Parathyroid adenoma (tissue), 2 donors: ENCODE measurements at regions not wholly inside any gene's neighbourhood (a gene's known extent, or its start where the extent isn't known, plus 50 kb on each side); places are given as distances from the start of the nearest gene placed in this dataset.

Experiments used
- H2AFZ ChIP-seq: fragments of 300-600 bp; sonication (generic); one replicate; pipeline ENCODE4 v1.7.0; 2017; ENCODE audit warnings: antibody characterized with exemption, mild to moderate bottlenecking
- H3K27ac ChIP-seq: fragments of 300-600 bp; sonication (generic); one replicate; pipeline ENCODE4 v1.7.0; 2017
- H3K27me3 ChIP-seq: fragments of 300-600 bp; sonication (generic); one replicate; pipeline ENCODE4 v1.7.0; 2017; ENCODE audit warnings: low read length; ENCODE audit not compliant: control insufficient read depth, insufficient read depth
- H3K36me3 ChIP-seq: fragments of 300-600 bp; sonication (generic); one replicate; pipeline ENCODE4 v1.7.0; 2017; ENCODE audit warnings: low read length; ENCODE audit not compliant: control insufficient read depth, insufficient read depth
- H3K4me1 ChIP-seq: fragments of 300-600 bp; sonication (generic); one replicate; pipeline ENCODE4 v1.7.0; 2017; ENCODE audit warnings: control low read depth
- H3K4me2 ChIP-seq: fragments of 300-600 bp; sonication (generic); one replicate; pipeline ENCODE4 v1.7.0; 2017; ENCODE audit warnings: low read length
- H3K4me3 ChIP-seq: fragments of 300-600 bp; sonication (generic); one replicate; pipeline ENCODE4 v1.7.0; 2017; ENCODE audit warnings: low read depth, low read length
- H3K79me2 ChIP-seq: fragments of 300-600 bp; sonication (generic); one replicate; pipeline ENCODE4 v1.7.0; 2017; ENCODE audit warnings: control low read depth
- H3K9ac ChIP-seq: fragments of 300-600 bp; sonication (generic); one replicate; pipeline ENCODE4 v1.7.0; 2017; ENCODE audit warnings: mild to moderate bottlenecking
- H3K9me3 ChIP-seq: fragments of 300-600 bp; sonication (generic); one replicate; pipeline ENCODE4 v1.7.0; 2017; ENCODE audit warnings: low read length; ENCODE audit not compliant: control insufficient read depth
- TF ChIP-seq, protein P1 (sequence below): fragments of 300-600 bp; sonication (generic); IDR thresholded peaks from one replicate; pipeline ENCODE4 v1.7.0; 2017; ENCODE audit warnings: antibody characterized with exemption, mild to moderate bottlenecking
- donor health status: primary hyperparathyroidism.

DNA sequence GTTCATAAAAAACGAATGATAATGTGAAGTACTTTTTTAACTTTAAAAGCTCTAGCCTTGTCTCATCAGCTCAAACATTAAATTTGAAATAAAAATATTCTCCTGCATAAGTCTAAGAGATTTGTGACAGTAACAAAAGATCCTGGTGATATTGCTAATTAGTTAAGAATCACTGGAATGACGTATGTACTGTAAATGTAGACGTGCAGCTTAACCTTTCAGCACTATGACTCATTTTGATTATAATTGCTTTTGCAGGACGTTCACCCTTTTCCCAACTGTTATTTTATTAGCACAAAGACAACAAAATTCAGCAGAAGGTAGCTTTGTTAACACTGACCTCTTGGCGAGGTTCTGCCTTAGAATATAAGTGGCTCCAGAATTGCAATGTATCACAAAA is 68.6 kb downstream of the TENT5A start:
- no peaks in the 10 kb centered on the region for H3K36me3 ChIP-seq
- no peaks in the 10 kb centered on the region for H3K4me1 ChIP-seq
- TF ChIP-seq, protein P1, sequence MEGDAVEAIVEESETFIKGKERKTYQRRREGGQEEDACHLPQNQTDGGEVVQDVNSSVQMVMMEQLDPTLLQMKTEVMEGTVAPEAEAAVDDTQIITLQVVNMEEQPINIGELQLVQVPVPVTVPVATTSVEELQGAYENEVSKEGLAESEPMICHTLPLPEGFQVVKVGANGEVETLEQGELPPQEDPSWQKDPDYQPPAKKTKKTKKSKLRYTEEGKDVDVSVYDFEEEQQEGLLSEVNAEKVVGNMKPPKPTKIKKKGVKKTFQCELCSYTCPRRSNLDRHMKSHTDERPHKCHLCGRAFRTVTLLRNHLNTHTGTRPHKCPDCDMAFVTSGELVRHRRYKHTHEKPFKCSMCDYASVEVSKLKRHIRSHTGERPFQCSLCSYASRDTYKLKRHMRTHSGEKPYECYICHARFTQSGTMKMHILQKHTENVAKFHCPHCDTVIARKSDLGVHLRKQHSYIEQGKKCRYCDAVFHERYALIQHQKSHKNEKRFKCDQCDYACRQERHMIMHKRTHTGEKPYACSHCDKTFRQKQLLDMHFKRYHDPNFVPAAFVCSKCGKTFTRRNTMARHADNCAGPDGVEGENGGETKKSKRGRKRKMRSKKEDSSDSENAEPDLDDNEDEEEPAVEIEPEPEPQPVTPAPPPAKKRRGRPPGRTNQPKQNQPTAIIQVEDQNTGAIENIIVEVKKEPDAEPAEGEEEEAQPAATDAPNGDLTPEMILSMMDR, result no peak
- no peak overlapping the region for H3K4me3 ChIP-seq
- no peaks in the 10 kb centered on the region for H3K27me3 ChIP-seq
- no peak overlapping the region for H3K4me2 ChIP-seq
- H2AFZ ChIP-seq, result no peak overlapping the region
- no peaks in the 10 kb centered on the region for H3K9me3 ChIP-seq
- no peak overlapping the region for H3K27ac ChIP-seq
- H3K79me2 ChIP-seq, result no peaks in the 10 kb centered on the region
- H3K9ac ChIP-seq, result no peak overlapping the region

DNA sequence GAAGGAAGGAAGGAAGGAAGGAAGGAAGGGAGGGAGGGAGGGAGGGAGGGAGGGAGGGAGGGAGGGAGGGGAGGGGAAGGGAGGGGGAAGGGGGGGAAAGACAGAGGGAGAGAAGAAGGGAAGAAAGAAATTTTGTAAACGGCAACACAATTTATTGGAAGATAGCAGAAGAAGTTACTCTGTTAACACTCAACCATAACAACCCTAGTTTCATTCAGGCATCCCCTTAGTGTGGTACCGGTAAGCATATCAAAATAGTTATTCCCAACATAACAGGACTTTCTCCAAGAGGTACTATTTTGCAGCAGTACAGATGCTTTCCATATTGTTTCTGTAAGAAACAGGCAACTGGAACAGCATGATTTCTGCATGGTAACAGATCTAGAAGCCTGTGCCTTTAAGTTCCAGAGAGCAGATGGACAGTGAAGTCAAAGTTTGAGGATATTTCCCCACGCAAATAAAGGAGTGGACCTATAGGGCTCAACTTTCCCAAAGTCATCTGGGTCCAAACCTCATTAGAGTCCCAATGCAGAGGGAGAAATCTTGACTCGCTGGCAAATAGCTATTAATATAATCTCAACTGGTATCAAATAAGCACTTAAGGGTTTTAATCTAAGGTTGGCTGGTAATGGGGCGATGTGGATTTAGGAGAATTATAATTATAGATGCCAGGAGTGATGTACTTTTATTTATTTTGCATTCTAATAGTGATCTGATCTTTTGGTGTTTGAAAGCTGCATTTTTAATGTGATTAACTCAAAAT is 69.4 kb downstream of the TENT5A start:
- no peak overlapping the region for H3K27ac ChIP-seq

DNA sequence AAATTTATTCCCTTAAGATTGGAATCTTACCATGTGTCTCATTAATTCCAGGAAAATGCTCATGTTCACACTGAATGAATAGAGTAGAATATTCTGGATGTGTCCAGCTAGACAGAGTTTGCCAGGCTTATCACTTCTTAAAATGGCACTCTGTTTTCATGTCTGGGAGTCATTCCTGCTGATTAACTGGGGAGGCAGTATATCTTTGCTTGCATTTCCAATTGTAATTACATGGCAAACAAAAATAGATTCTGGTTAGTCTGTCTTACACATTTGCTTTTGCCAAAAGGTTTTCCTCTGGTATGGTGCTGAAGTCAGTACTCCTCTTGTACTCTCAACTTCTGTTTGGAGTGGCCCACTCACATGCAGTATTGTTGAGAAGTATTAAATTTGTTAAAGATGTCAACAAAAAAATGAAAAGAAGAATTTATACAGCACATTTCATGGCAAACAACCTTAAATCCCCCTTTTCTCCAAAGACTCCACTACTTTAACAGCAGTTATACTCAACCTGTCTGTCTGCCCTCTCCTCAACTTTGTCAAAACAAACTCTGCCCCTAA is 70.2 kb downstream of the TENT5A start:
- H3K27me3 ChIP-seq, result no peaks in the 10 kb centered on the region
- TF ChIP-seq, protein P1, result no peak
- H3K36me3 ChIP-seq, result no peaks in the 10 kb centered on the region
- no peaks in the 10 kb centered on the region for H3K9me3 ChIP-seq
- no peak overlapping the region for H3K27ac ChIP-seq
- H3K9ac ChIP-seq, result no peak overlapping the region
- no peak overlapping the region for H3K4me3 ChIP-seq
- H3K4me2 ChIP-seq, result no peak overlapping the region
- H3K79me2 ChIP-seq, result no peaks in the 10 kb centered on the region
- no peak overlapping the region for H2AFZ ChIP-seq
- H3K4me1 ChIP-seq, result no peaks in the 10 kb centered on the region

More for the DNA sequence above, 69.4 kb downstream of the TENT5A start:
- Histone ChIP-seq H3K9me3 (no peaks in the 10 kb centered on the region), H3K4me2 (no peak overlapping the region), H3K9ac (no peak overlapping the region), H3K36me3 (no peaks in the 10 kb centered on the region), H2AFZ (no peak overlapping the region), H3K27me3 (no peaks in the 10 kb centered on the region), H3K79me2 (no peaks in the 10 kb centered on the region), H3K4me3 (no peak overlapping the region), H3K4me1 (no peaks in the 10 kb centered on the region)
- TF ChIP-seq, protein P1, result no peak

DNA sequence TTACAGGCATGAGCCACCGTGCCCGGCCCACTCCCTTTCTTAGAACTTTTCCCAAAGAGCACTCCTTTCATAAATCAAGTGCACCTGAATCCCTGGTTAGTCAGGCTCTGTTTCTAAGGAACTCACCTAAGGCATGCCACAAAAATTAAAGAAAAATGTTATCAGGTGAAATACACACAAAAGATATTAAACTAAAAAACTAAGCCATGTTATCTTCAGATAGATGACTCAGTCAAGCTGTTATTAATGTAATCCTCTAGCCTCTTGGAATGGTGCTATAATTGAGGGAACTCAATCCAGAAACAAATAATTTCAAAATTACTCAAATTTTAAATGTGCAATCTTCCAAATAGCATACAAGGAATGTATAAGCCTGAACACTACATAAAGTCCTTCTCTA is 83.0 kb downstream of the TENT5A start:
- Histone ChIP-seq H3K79me2 (no peaks in the 10 kb centered on the region), H3K4me1 (no peaks in the 10 kb centered on the region), H2AFZ (no peak overlapping the region), H3K27me3 (no peaks in the 10 kb centered on the region), H3K4me2 (no peak overlapping the region), H3K9me3 (no peaks in the 10 kb centered on the region), H3K4me3 (no peak overlapping the region), H3K36me3 (no peaks in the 10 kb centered on the region), H3K9ac (no peak overlapping the region), H3K27ac (no peak overlapping the region)
- TF ChIP-seq, protein P1, result no peak

DNA sequence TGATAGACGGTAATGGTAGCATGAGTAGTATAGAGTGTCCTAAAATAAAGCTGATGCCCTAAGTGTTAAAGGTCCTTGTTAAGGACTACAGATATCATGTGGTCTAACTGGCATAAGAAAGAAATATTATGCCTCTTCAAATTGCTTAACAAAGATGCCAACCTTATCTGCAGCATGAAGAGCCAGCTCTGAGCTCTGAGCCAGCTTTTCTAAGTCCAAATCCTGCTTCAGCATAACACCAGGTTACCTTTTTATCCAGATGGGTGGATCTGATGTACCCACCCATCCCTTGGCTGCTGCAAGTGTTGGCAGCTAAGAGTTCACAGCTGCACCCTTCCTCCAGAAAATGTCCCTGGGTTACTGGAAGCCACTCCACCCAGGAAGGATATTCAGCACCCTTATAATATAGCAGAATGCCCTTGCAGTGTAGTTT is 83.8 kb downstream of the TENT5A start:
- H3K4me1 ChIP-seq, result no peaks in the 10 kb centered on the region
- H3K9me3 ChIP-seq, result no peaks in the 10 kb centered on the region
- no peak overlapping the region for H2AFZ ChIP-seq
- TF ChIP-seq, protein P1, result no peak
- H3K9ac ChIP-seq, result no peak overlapping the region
- no peaks in the 10 kb centered on the region for H3K36me3 ChIP-seq
- H3K4me2 ChIP-seq, result no peak overlapping the region
- no peaks in the 10 kb centered on the region for H3K79me2 ChIP-seq
- H3K27me3 ChIP-seq, result no peaks in the 10 kb centered on the region
- H3K4me3 ChIP-seq, result no peak overlapping the region
- H3K27ac ChIP-seq, result no peak overlapping the region
